H1 (cell line): ENCODE measurements at regions not wholly inside any gene's neighbourhood (a gene's known extent, or its start where the extent isn't known, plus 50 kb on each side); places are given as distances from the start of the nearest gene placed in this dataset.

Source experiments
- CTCF ChIA-PET: fragments of 300-600 bp; sonication (Branson Sonifier 250); formaldehyde crosslinking; loops from one replicate; lab custom pipeline; 2021; ENCODE audit not compliant: partially characterized antibody; lab: Charles Lee
- POLR2A ChIA-PET: fragments of 300-600 bp; sonication (Branson Sonifier 250); formaldehyde crosslinking; loops from one replicate; lab custom pipeline; 2021; ENCODE audit warnings: inconsistent platforms; ENCODE audit not compliant: partially characterized antibody; lab: Charles Lee
- DNase-seq, 2 experiments: peaks; one replicate each; pipeline versions ENCODE4 v3.0.0 to v3.0.0-alpha.2; 2010 to 2022; ENCODE audit warnings: low spot score in 2 of 2, low read depth in 1 of 2, mixed read lengths in 1 of 2
- FAIRE-seq: peaks from 2 replicates; lab custom pipeline; 2011; peaks lifted over from hg19 to GRCh38; lab: Jason Lieb, UNC
- H2AFZ ChIP-seq: 2 replicates; pipeline ENCODE4 v1.8.1; 2012; ENCODE audit warnings: low read length, inconsistent platforms
- H2AK5ac ChIP-seq: 2 replicates; pipeline ENCODE4 v1.6.1; 2013; ENCODE audit warnings: low read depth, low read length
- H2BK120ac ChIP-seq: replicated peaks from 2 replicates; pipeline ENCODE3; 2013; ENCODE audit warnings: low read depth, low read length, inconsistent platforms
- H2BK12ac ChIP-seq: 2 replicates; pipeline ENCODE4 v1.6.1; 2013; ENCODE audit warnings: low read depth, low read length
- H2BK15ac ChIP-seq: 2 replicates; pipeline ENCODE4 v1.6.1; 2013; ENCODE audit warnings: low read length
- H2BK20ac ChIP-seq: 2 replicates; pipeline ENCODE4 v1.6.1; 2013; ENCODE audit warnings: low read length
- H2BK5ac ChIP-seq: 2 replicates; pipeline ENCODE4 v1.6.1; 2013; ENCODE audit warnings: low read depth, low read length
- H3K14ac ChIP-seq: 2 replicates; pipeline ENCODE4 v1.6.1; 2013; ENCODE audit warnings: inconsistent platforms; ENCODE audit not compliant: insufficient read length
- H3K18ac ChIP-seq: 2 replicates; pipeline ENCODE4 v1.6.1; 2013; ENCODE audit warnings: low read length; ENCODE audit errors: extremely low read depth
- H3K23ac ChIP-seq: 2 replicates; pipeline ENCODE4 v1.6.1; 2013; ENCODE audit warnings: inconsistent platforms; ENCODE audit not compliant: insufficient read length
- H3K23me2 ChIP-seq: 2 replicates; pipeline ENCODE4 v1.6.1; 2013; ENCODE audit warnings: low read depth, low read length
- H3K27ac ChIP-seq: 2 replicates; pipeline ENCODE4 v1.6.1; 2011; ENCODE audit warnings: low read depth, low read length, inconsistent platforms
- H3K27me3 ChIP-seq, 4 experiments: replicated peaks in 1 of 4; 1 replicate in 1 of 4; 2 replicates in 3 of 4; pipeline versions ENCODE4 v1.6.1 to v1.8.1; 2011 to 2013; ENCODE audit warnings: low read length in 3 of 4, mild to moderate bottlenecking in 3 of 4, inconsistent platforms in 2 of 4, mixed read lengths in 2 of 4, moderate library complexity in 1 of 4; ENCODE audit not compliant: control insufficient read depth in 3 of 4, insufficient read depth in 3 of 4; ENCODE audit errors: extremely low read depth in 1 of 4
- H3K36me3 ChIP-seq, 4 experiments: 2 replicates each; pipeline versions ENCODE4 v1.6.1 to v1.8.1; 2011 to 2013; ENCODE audit warnings: mild to moderate bottlenecking in 4 of 4, low read length in 3 of 4, moderate library complexity in 2 of 4, control low read depth in 1 of 4, inconsistent platforms in 1 of 4; ENCODE audit not compliant: insufficient read depth in 4 of 4, control insufficient read depth in 2 of 4
- H3K4ac ChIP-seq: replicated peaks from 2 replicates; pipeline ENCODE3; 2013; ENCODE audit warnings: low read length, low read depth, mixed read lengths, inconsistent platforms; ENCODE audit not compliant: insufficient read length
- H3K4me1 ChIP-seq, 4 experiments: replicated peaks in 1 of 4; 1 replicate in 1 of 4; 2 replicates in 3 of 4; pipeline versions ENCODE4 v1.6.1 to v1.8.1; 2011 to 2013; ENCODE audit warnings: low read length in 3 of 4, inconsistent platforms in 2 of 4, mixed read lengths in 1 of 4; ENCODE audit not compliant: insufficient read depth in 4 of 4, control insufficient read depth in 3 of 4
- H3K4me2 ChIP-seq, 2 experiments: 2 replicates each; pipeline versions ENCODE4 v1.6.1 to v1.8.1; 2011 to 2013; ENCODE audit warnings: low read depth in 2 of 2, low read length in 2 of 2, control low read depth in 1 of 2, inconsistent platforms in 1 of 2, mild to moderate bottlenecking in 1 of 2; ENCODE audit not compliant: insufficient read depth in 1 of 2
- H3K4me3 ChIP-seq, 4 experiments: fragments of 200-600, 300-600 bp in 1 of 4; sonication (generic), shearing (Covaris generic), sonication (Bioruptor Twin) in 1 of 4; 2 replicates each; pipeline versions ENCODE4 v1.5.1 to v1.8.1; 2011 to 2016; ENCODE audit warnings: low read length in 4 of 4, low read depth in 3 of 4, control low read depth in 2 of 4, inconsistent platforms in 2 of 4, mild to moderate bottlenecking in 2 of 4, mixed read lengths in 1 of 4, moderate library complexity in 1 of 4; ENCODE audit not compliant: insufficient read depth in 2 of 4; ENCODE audit errors: extremely low read depth in 1 of 4
- H3K56ac ChIP-seq: replicated peaks from 2 replicates; pipeline ENCODE3; 2013; ENCODE audit warnings: low read depth, mild to moderate bottlenecking, mixed read lengths, low read length, inconsistent platforms; ENCODE audit not compliant: insufficient read length
- H3K79me1 ChIP-seq: 2 replicates; pipeline ENCODE4 v1.6.1; 2013; ENCODE audit warnings: low read depth, low read length, control low read depth
- H3K79me2 ChIP-seq, 2 experiments: 2 replicates each; pipeline versions ENCODE4 v1.6.1 to v1.8.1; 2012 to 2013; ENCODE audit warnings: low read length in 2 of 2, mild to moderate bottlenecking in 2 of 2, inconsistent platforms in 1 of 2; ENCODE audit not compliant: insufficient read depth in 2 of 2, control insufficient read depth in 1 of 2
- H3K9ac ChIP-seq, 4 experiments: replicated peaks in 1 of 4; 1 replicate in 1 of 4; 2 replicates in 3 of 4; pipeline versions ENCODE4 v1.6.1 to v1.8.1; 2011 to 2013; ENCODE audit warnings: low read depth in 3 of 4, low read length in 3 of 4, control low read depth in 2 of 4, mild to moderate bottlenecking in 2 of 4, moderate library complexity in 2 of 4, inconsistent platforms in 1 of 4; ENCODE audit errors: extremely low read depth in 1 of 4
- H3K9me3 ChIP-seq, 2 experiments: 2 replicates each; pipeline versions ENCODE4 v1.6.1 to v1.8.1; 2012 to 2013; ENCODE audit warnings: mild to moderate bottlenecking in 2 of 2, moderate library complexity in 2 of 2, control low read depth in 1 of 2, inconsistent platforms in 1 of 2, low read depth in 1 of 2, low read length in 1 of 2, mixed read lengths in 1 of 2; ENCODE audit not compliant: insufficient read depth in 2 of 2
- H4K20me1 ChIP-seq, 2 experiments: replicated peaks in 1 of 2; 2 replicates each; pipeline versions ENCODE3 to v1.8.1; 2011 to 2013; ENCODE audit warnings: inconsistent platforms in 2 of 2, low read length in 2 of 2, mild to moderate bottlenecking in 1 of 2; ENCODE audit not compliant: insufficient read depth in 2 of 2, control insufficient read depth in 1 of 2
- H4K5ac ChIP-seq: 2 replicates; pipeline ENCODE4 v1.6.1; 2013; ENCODE audit warnings: low read length, low read depth, mixed read lengths, inconsistent platforms; ENCODE audit not compliant: insufficient read length
- H4K8ac ChIP-seq: 2 replicates; pipeline ENCODE4 v1.8.0; 2013; ENCODE audit warnings: mild to moderate bottlenecking, moderate library complexity, low read length, inconsistent platforms; ENCODE audit not compliant: insufficient read depth; ENCODE audit errors: extremely low read depth
- H4K91ac ChIP-seq: replicated peaks from 2 replicates; pipeline ENCODE3; 2013; ENCODE audit warnings: low read length, mixed read lengths, inconsistent platforms; ENCODE audit not compliant: insufficient read length
- POLR2AphosphoS5 ChIP-seq: IDR thresholded peaks from 2 replicates; pipeline ENCODE4 v1.6.1; 2011; ENCODE audit warnings: low read depth, low read length
- WGBS, 2 experiments: shearing (Covaris generic) in 1 of 2; methylation state at CpG; one replicate each; pipeline versions ENCODE4 v1.1.6 to v1.1.7; 2013 to 2015; ENCODE audit warnings: low lambda C conversion rate in 2 of 2, mixed read lengths in 2 of 2, inconsistent platforms in 1 of 2, low coverage in 1 of 2, missing lambda C conversion rate in 1 of 2; ENCODE audit not compliant: insufficient replicate concordance in 2 of 2, insufficient coverage in 1 of 2, insufficient read length in 1 of 2; ENCODE audit errors: extremely low coverage in 1 of 2, missing lambda C conversion rate in 1 of 2; 5-methylcytosine and 5-hydroxymethylcytosine counted together

- Histone ChIP-seq H2AFZ (no peak overlapping the region), H3K4me2 (no peak overlapping the region), H2BK12ac (no peak overlapping the region), H3K56ac (no peak overlapping the region), H3K23ac (no peak overlapping the region), H3K18ac (no peak overlapping the region), H3K4me3 (no peak overlapping the region), H2BK5ac (no peak overlapping the region), H4K20me1 (no peaks in the 10 kb centered on the region), H3K36me3 (no peaks in the 10 kb centered on the region), H3K4me1 (no peaks in the 10 kb centered on the region), H3K9ac (no peak overlapping the region), H3K79me2 (no peaks in the 10 kb centered on the region), H3K27ac (no peak overlapping the region)
- POLR2A ChIA-PET, result no interaction called here
- no peak for TF ChIP-seq POLR2AphosphoS5
- TF ChIP-seq, all 59 proteins: peak for 0
- H4K8ac ChIP-seq, result no peak overlapping the region
- no peak overlapping the region for H2AK5ac ChIP-seq
- CTCF ChIA-PET, result no interaction called here
- H3K4ac ChIP-seq, result no peak overlapping the region
- FAIRE-seq, result no peak
- WGBS, 2 experiments, result 80% methylated on average over 2 of the region's 2 CpGs; no CpG with 5 or more reads in 1 of the 2 experiments
- H3K27me3 ChIP-seq, result no peaks in the 10 kb centered on the region
- no peak overlapping the region for H2BK20ac ChIP-seq
- H2BK120ac ChIP-seq, result no peak overlapping the region
- no peaks in the 10 kb centered on the region for H3K9me3 ChIP-seq
- H3K79me1 ChIP-seq, result no peaks in the 10 kb centered on the region
- no peak for DNase-seq
- no peak overlapping the region for H4K5ac ChIP-seq
- no peak overlapping the region for H2BK15ac ChIP-seq
- no peak overlapping the region for H3K14ac ChIP-seq
- H4K91ac ChIP-seq, result no peak overlapping the region
- H3K23me2 ChIP-seq, result no peaks in the 10 kb centered on the region
These were observed 487.3 kb upstream of the ADAMTS5 start for GRCh38 chr21:27454234-27454633.
